Stomach (tissue), 4 donors: ENCODE measurements at regions not wholly inside any gene's neighbourhood (a gene's known extent, or its start where the extent isn't known, plus 50 kb on each side); places are given as distances from the start of the nearest gene placed in this dataset.

ENCODE experiments used
- CTCF ChIP-seq, 7 experiments: fragments of 450-650 bp in 4 of 7; fragments of 200-600 bp in 3 of 7; sonication (generic) in 3 of 7; IDR thresholded peaks; one replicate each; pipeline ENCODE4 v1.5.1; 2016 to 2019; ENCODE audit warnings: antibody characterized with exemption in 7 of 7, control low read depth in 2 of 7, mild to moderate bottlenecking in 1 of 7
- EP300 ChIP-seq: sonication (generic); formaldehyde crosslinking; IDR thresholded peaks from one replicate; pipeline ENCODE4 v1.6.1; 2017; ENCODE audit warnings: antibody characterized with exemption

GRCh38 chr6:112413780-112414179 lies 66.7 kb downstream of the RFPL4B start:
- no peak for TF ChIP-seq EP300
- TF ChIP-seq CTCF (IDR thresholded peaks at IDR 0.05), result no peak
